RWPE1 (cell line): ENCODE measurements at regions not wholly inside any gene's neighbourhood (a gene's known extent, or its start where the extent isn't known, plus 50 kb on each side); places are given as distances from the start of the nearest gene placed in this dataset.

Source experiments
- CTCF ChIA-PET: fragments of 350-600 bp; sonication (Branson Sonifier 250); formaldehyde crosslinking; extraction: SDS; loops from one replicate; lab custom pipeline; 2021; lab: Yijun Ruan, JAX
- POLR2A ChIA-PET: fragments of 400-600 bp; formaldehyde crosslinking; extraction: SDS; loops from one replicate; lab custom pipeline; 2020; ENCODE audit warnings: antibody characterized with exemption; ENCODE audit not compliant: low non-redundant PET; lab: Yijun Ruan, JAX
- DNase-seq: peaks from one replicate; pipeline ENCODE4 v3.0.0; 2012; ENCODE audit warnings: low spot score
- H3K27ac ChIP-seq: fragments of 450-650 bp; 2 replicates; pipeline ENCODE4 v1.5.1; 2017
- TF ChIP-seq, protein P1 (sequence below): fragments of 450-650 bp; conservative IDR thresholded peaks from 2 replicates; pipeline ENCODE4 v1.5.1; 2017; ENCODE audit warnings: low read depth, mild to moderate bottlenecking

DNA sequence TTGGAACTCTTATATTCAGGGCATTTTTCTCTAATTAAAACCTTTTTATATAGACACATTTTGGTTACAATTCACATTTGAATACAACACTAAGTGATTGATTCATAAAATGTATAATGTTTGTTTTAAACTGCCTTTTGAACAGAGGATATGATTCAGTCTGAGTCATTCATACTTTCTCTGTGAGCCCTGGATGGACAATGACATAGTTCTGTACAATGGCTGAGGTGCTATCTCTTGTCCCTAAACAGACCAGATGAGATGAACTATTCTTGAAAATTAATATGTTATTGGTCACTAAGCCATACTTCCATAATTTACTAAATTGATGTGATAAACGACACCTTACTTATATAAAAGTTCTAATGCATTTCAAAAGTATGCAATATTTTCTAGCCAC, 199.7 kb upstream of the ATXN7L3B start:
- TF ChIP-seq, protein P1, sequence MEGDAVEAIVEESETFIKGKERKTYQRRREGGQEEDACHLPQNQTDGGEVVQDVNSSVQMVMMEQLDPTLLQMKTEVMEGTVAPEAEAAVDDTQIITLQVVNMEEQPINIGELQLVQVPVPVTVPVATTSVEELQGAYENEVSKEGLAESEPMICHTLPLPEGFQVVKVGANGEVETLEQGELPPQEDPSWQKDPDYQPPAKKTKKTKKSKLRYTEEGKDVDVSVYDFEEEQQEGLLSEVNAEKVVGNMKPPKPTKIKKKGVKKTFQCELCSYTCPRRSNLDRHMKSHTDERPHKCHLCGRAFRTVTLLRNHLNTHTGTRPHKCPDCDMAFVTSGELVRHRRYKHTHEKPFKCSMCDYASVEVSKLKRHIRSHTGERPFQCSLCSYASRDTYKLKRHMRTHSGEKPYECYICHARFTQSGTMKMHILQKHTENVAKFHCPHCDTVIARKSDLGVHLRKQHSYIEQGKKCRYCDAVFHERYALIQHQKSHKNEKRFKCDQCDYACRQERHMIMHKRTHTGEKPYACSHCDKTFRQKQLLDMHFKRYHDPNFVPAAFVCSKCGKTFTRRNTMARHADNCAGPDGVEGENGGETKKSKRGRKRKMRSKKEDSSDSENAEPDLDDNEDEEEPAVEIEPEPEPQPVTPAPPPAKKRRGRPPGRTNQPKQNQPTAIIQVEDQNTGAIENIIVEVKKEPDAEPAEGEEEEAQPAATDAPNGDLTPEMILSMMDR: no peak
- DNase-seq: peak; percentile 30
- ChIA-PET CTCF (no interaction called here), POLR2A (no interaction called here)
- H3K27ac ChIP-seq: no peak overlapping the region

DNA sequence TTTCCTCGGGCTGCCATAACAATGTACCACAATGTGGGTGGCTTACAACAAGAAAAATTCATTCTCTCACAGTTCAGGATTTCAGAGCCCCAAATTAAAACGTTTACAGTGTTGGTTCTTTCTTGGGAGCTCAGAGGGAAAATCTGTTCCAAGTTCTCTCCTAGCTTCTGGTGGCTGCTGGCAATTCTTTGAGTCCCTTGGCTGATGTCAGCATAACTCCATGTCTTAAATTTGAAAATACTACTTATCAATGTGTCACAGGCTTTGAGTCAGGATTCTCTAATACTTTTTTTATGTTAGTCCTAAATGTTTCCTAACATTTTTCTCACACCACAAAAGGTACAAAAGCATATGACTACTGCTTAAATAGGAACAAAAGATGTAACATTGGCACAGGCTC, 198.4 kb upstream of the ATXN7L3B start:
- H3K27ac ChIP-seq: no peak overlapping the region
- DNase-seq: no peak
- TF ChIP-seq, protein P1: no peak
- ChIA-PET POLR2A (no interaction called here), CTCF (interaction anchor here (0.8 to 1.2 kb wide), 2 partner anchors 22 to 152 kb away, joined by 3 to 4 read pairs; no protein-coding TSS in a partner anchor)

DNA sequence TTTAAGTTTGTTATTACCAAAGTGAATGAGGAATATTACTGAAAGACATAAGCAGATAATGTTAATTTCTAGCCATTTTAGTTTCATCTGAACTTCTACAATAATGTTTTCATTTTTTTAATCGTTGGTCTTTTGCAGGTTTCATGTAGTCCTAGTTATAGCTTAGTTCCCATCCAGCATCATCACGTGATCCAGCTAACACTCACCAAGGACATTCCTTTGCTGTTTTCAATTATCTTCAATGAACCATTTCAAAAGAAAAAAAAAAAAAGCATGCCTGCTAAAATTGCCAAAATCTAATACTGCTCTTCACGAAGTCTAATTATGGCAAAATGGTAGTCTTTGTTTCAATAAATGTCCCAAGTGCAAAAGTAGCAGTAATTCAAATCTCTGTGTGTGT, 187.7 kb upstream of the ATXN7L3B start:
- no peak overlapping the region for H3K27ac ChIP-seq
- POLR2A ChIA-PET: no interaction called here
- no peak for DNase-seq
- TF ChIP-seq, protein P1: no peak
- CTCF ChIA-PET: no interaction called here

DNA sequence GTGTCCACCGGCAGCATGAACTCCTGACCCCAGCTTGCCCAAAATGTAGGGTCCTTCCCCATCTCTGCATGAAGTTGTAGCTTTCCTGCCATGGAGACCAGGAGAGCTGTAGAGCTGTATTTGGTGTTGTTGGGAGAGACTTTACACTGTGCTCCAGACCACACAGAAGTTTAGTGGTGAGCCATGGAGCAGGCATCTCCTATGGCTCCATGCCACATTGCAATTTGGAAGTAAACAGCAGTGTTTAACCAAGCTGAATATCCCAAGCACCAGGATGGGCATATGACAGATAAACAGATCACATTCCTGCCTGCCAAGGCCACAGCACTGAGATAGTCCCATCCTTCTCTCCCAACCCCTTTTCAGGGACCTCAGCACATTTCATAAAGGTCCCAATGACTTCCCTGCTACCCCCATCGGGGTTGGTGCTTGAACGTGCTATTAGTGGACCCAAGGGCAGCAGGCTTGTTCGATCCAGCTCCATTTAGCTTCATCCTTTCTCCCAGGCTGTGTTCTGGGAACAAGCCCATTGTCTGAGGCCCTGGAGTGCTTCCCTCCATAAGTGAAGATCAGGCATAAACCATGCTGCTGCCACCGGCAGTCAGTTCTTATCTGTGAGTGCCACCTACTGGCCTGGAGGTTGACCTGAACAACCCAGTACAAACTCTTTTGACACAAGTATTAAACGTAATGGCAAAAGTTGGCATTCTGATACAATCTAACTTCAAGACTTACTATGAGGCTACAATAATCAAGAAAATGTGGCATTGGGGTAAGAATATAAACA, 172.3 kb upstream of the ATXN7L3B start:
- ChIA-PET CTCF (interaction anchor here (0.6 to 1.0 kb wide), 4 partner anchors 9 to 50 kb away, joined by 3 read pairs; no protein-coding TSS in a partner anchor), POLR2A (no interaction called here)
- TF ChIP-seq, protein P1: peak; percentile 43
- H3K27ac ChIP-seq: no peak overlapping the region
- DNase-seq: peak; percentile 24

DNA sequence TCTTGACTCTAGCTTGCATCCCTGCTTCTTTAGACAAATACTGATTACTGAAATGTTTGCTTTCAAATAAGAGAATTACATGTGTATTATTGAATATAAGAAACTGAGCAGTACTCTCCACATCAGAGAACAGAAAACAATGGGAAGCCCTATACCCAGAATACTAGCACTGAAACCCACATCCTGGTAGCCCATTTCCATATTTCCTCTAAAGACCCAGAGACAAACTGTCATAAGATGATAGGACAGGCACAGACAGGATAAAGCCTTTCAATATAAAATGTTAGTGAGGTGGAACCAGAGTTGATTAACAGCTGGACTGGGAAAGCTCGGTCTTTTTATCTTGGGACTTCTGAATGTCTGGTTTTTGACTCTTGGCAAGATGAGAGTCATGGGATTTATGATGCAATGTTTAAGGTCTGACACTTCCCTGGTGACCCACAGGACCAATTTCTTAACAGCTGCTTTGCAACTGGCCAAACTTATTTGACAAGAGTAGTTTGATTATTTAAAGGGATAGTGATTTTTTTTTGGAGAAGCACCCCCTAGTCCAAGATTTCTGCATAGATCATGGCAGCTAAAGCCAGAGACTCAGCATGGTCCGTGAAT, 166.9 kb upstream of the ATXN7L3B start:
- ChIA-PET POLR2A (no interaction called here), CTCF (no interaction called here)
- no peak overlapping the region for H3K27ac ChIP-seq
- TF ChIP-seq, protein P1: no peak
- DNase-seq: no peak

DNA sequence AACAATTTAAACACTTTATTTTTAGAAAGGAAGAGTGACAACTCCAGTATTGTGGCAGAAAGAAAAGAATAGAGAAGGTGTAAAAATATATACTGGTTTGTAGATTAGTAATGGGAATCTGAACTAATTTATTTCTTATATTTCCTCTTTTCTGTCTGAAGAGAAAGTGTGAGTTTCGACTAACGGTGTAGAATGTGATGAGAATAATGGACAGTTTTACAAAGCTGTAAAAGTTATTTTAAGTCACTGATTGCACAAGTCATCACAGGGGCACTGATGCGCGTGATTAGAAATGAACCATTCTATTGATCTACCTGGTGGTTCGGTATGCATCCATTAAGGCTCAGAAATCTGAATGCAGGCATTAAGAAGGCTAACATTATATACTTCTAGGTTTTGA, 158.5 kb upstream of the ATXN7L3B start:
- no peak for DNase-seq
- no peak overlapping the region for H3K27ac ChIP-seq
- TF ChIP-seq, protein P1: no peak
- CTCF ChIA-PET: no interaction called here
- POLR2A ChIA-PET: no interaction called here
